B cell (primary cell): ENCODE measurements at regions not wholly inside any gene's neighbourhood (a gene's known extent, or its start where the extent isn't known, plus 50 kb on each side); places are given as distances from the start of the nearest gene placed in this dataset.

Source experiments
- ATAC-seq: fragments of 200-7000 bp; cut with Tn5 transposase; one replicate; pipeline ENCODE4 v1.10.0; 2021; ENCODE audit warnings: low read depth, mild to moderate bottlenecking, moderate number of reproducible peaks, moderate library complexity
- CTCF ChIA-PET: fragments of 350-600 bp; sonication (Branson Sonifier 250); formaldehyde crosslinking; loops from one replicate; lab custom pipeline; 2021; ENCODE audit warnings: antibody characterized with exemption, inconsistent platforms; lab: Charles Lee
- POLR2A ChIA-PET: fragments of 350-600 bp; sonication (Branson Sonifier 250); formaldehyde crosslinking; loops from one replicate; lab custom pipeline; 2021; ENCODE audit warnings: antibody characterized with exemption; lab: Charles Lee
- DNase-seq: peaks from one replicate; pipeline ENCODE4 v3.0.0; 2013
- H2AFZ ChIP-seq: 2 replicates; pipeline ENCODE4 v1.6.1; 2012; ENCODE audit warnings: mild to moderate bottlenecking, low read depth, low read length; ENCODE audit not compliant: insufficient read depth, poor library complexity, severe bottlenecking
- H3K27ac ChIP-seq, 2 donors: 1 replicate in 1 of 2; 2 replicates in 1 of 2; pipeline ENCODE4 v1.5.1; 2012 to 2013; ENCODE audit warnings: low read length in 2 of 2, mild to moderate bottlenecking in 2 of 2, moderate library complexity in 1 of 2
- H3K27me3 ChIP-seq, 4 experiments: fragments of 200-600 bp in 1 of 4; sonication (generic) in 1 of 4; replicated peaks in 1 of 4; 1 replicate in 2 of 4; 2 replicates in 2 of 4; pipeline versions ENCODE4 v1.6.1 to v1.7.0; 2013 to 2016; ENCODE audit warnings: low read length in 3 of 4, mild to moderate bottlenecking in 2 of 4, mixed read lengths in 1 of 4, moderate library complexity in 1 of 4; ENCODE audit not compliant: insufficient read depth in 4 of 4, control insufficient read depth in 3 of 4; ENCODE audit errors: control extremely low read depth in 1 of 4
- H3K36me3 ChIP-seq, 2 experiments: replicated peaks in 1 of 2; 1 replicate in 1 of 2; 2 replicates in 1 of 2; pipeline versions ENCODE4 v1.6.1 to v1.7.1; 2013; ENCODE audit warnings: low read length in 1 of 2; ENCODE audit not compliant: insufficient read depth in 2 of 2, control insufficient read depth in 1 of 2; ENCODE audit errors: control extremely low read depth in 1 of 2, extremely low read depth in 1 of 2
- H3K4me1 ChIP-seq, 2 donors: fragments of 200-600 bp in 1 of 2; sonication (generic) in 1 of 2; 1 replicate in 1 of 2; 2 replicates in 1 of 2; pipeline versions ENCODE4 v1.5.1 to v1.6.1; 2013 to 2017; ENCODE audit warnings: low read length in 2 of 2; ENCODE audit not compliant: control insufficient read depth in 2 of 2, insufficient read depth in 2 of 2
- H3K4me2 ChIP-seq: replicated peaks from 2 replicates; pipeline ENCODE3; 2012; ENCODE audit warnings: mild to moderate bottlenecking, low read depth, low read length; ENCODE audit not compliant: poor library complexity, severe bottlenecking
- H3K4me3 ChIP-seq, 5 experiments: fragments of 200-600 bp in 1 of 5; sonication (generic) in 1 of 5; 1 replicate in 3 of 5; 2 replicates in 2 of 5; pipeline versions ENCODE4 v1.5.1 to v1.7.0; 2011 to 2016; ENCODE audit warnings: low read length in 4 of 5, mild to moderate bottlenecking in 4 of 5, low read depth in 2 of 5, control low read depth in 1 of 5, moderate library complexity in 1 of 5; ENCODE audit not compliant: insufficient read depth in 1 of 5; ENCODE audit errors: control extremely low read depth in 1 of 5, extremely low read depth in 1 of 5
- H3K79me2 ChIP-seq: fragments of 200-600 bp; sonication (generic); one replicate; pipeline ENCODE4 v1.6.0; 2016; ENCODE audit warnings: low read length; ENCODE audit not compliant: control insufficient read depth, insufficient read depth
- H3K9ac ChIP-seq: fragments of 200-600 bp; sonication (generic); 2 replicates; pipeline ENCODE4 v1.6.1; 2017; ENCODE audit warnings: mild to moderate bottlenecking, low read length, moderate library complexity
- H3K9me3 ChIP-seq, 3 donors: one replicate each; pipeline versions ENCODE4 v1.6.1 to v1.7.1; 2013; ENCODE audit warnings: low read length in 2 of 3; ENCODE audit not compliant: control insufficient read depth in 2 of 3, insufficient read depth in 1 of 3; ENCODE audit errors: control extremely low read depth in 1 of 3
- H4K20me1 ChIP-seq: 2 replicates; pipeline ENCODE4 v1.6.0; 2012; ENCODE audit warnings: mild to moderate bottlenecking, low read length; ENCODE audit not compliant: insufficient read depth, control insufficient read depth, poor library complexity, severe bottlenecking
- H3K27ac Mint-ChIP-seq: one replicate; pipeline ENCODE4 v1.8.0; 2021; ENCODE audit warnings: mixed read lengths
- H3K27me3 Mint-ChIP-seq: one replicate; pipeline ENCODE4 v1.8.0; 2021; ENCODE audit warnings: mixed read lengths
- H3K4me1 Mint-ChIP-seq: one replicate; pipeline ENCODE4 v1.8.0; 2021; ENCODE audit warnings: mixed read lengths
- H3K4me3 Mint-ChIP-seq: one replicate; pipeline ENCODE4 v1.8.0; 2021; ENCODE audit warnings: mixed read lengths
- H3K9me3 Mint-ChIP-seq: one replicate; pipeline ENCODE4 v1.8.0; 2022; ENCODE audit warnings: mixed read lengths; ENCODE audit not compliant: insufficient read depth
- CTCF ChIP-seq: fragments of 200-600 bp; IDR thresholded peaks from one replicate; pipeline ENCODE4 v1.8.0; 2022; ENCODE audit warnings: antibody characterized with exemption, mild to moderate bottlenecking
- EZH2 ChIP-seq: IDR thresholded peaks from 2 replicates; pipeline ENCODE4 v1.6.1; 2012; ENCODE audit warnings: borderline replicate concordance, low read depth, mild to moderate bottlenecking, moderate library complexity, low read length; ENCODE audit not compliant: insufficient read depth, poor library complexity, severe bottlenecking
- WGBS: methylation state at CpG from one replicate; pipeline ENCODE4 v1.1.5; 2013; ENCODE audit warnings: missing lambda C conversion rate; ENCODE audit not compliant: insufficient coverage; 5-methylcytosine and 5-hydroxymethylcytosine counted together
- intact Hi-C: fragments of 100-400 bp; cut with micrococcal nuclease; formaldehyde crosslinking; loops from one replicate; pipeline ENCODE4 v1.10.0; 2022

DNA sequence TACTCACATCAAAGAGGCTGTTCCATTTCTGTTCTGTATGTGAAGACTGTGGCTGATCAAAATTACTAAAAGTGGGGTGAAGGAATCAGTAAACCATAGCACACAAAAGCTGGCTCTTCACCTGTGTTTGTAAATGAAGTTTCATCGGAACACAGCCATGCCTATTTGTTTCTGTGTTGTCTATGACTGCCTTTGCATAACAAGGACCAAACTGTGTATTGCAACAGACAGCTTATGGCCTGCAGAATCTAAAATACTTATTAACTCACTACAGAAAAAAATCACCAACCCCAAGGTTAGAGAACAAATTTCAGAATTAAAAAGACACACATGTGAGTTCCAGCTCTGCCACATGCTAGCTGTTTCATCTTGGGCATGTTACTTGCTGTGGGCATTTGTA, 163.9 kb downstream of the LYPLAL1 start:
- no peak for ATAC-seq
- H3K4me1 ChIP-seq, result no peaks in the 10 kb centered on the region
- WGBS, result 100% methylated on average over 1 of the region's 1 CpG
- H3K9me3 ChIP-seq, result no peaks in the 10 kb centered on the region
- H4K20me1 ChIP-seq, result no peaks in the 10 kb centered on the region
- ChIA-PET CTCF (no interaction called here), POLR2A (no interaction called here)
- Mint-ChIP-seq H3K27ac (no peak overlapping the region), H3K27me3 (no peaks in the 10 kb centered on the region), H3K9me3 (no peaks in the 10 kb centered on the region), H3K4me3 (no peak overlapping the region), H3K4me1 (no peaks in the 10 kb centered on the region)
- TF ChIP-seq CTCF (no peak), EZH2 (no peak)
- H3K4me3 ChIP-seq, result no peak overlapping the region
- H3K27me3 ChIP-seq, result no peaks in the 10 kb centered on the region
- H3K4me2 ChIP-seq, result no peak overlapping the region
- no peak for DNase-seq
- no peak overlapping the region for H2AFZ ChIP-seq
- no peak overlapping the region for H3K27ac ChIP-seq
- H3K79me2 ChIP-seq, result no peaks in the 10 kb centered on the region
- no peak overlapping the region for H3K9ac ChIP-seq
- intact Hi-C loops, result no loop called here
- no peaks in the 10 kb centered on the region for H3K36me3 ChIP-seq

GRCh38 chr1:219333626-219334025, 159.9 kb downstream of the LYPLAL1 start:
- no peak for DNase-seq
- Histone ChIP-seq H2AFZ (no peak overlapping the region), H3K9me3 (no peaks in the 10 kb centered on the region), H3K9ac (no peak overlapping the region), H3K4me3 (no peak overlapping the region), H3K27ac (no peak overlapping the region), H4K20me1 (no peaks in the 10 kb centered on the region), H3K4me1 (no peaks in the 10 kb centered on the region), H3K79me2 (no peaks in the 10 kb centered on the region), H3K27me3 (no peaks in the 10 kb centered on the region), H3K36me3 (no peaks in the 10 kb centered on the region), H3K4me2 (no peak overlapping the region)
- TF ChIP-seq CTCF (no peak), EZH2 (no peak)
- ChIA-PET POLR2A (no interaction called here), CTCF (no interaction called here)
- Mint-ChIP-seq H3K27me3 (no peaks in the 10 kb centered on the region), H3K4me1 (no peaks in the 10 kb centered on the region), H3K9me3 (no peaks in the 10 kb centered on the region), H3K27ac (no peak overlapping the region), H3K4me3 (no peak overlapping the region)
- ATAC-seq, result no peak
- intact Hi-C loops, result no loop called here
- WGBS, result 78% methylated on average over 1 of the region's 1 CpG
